ENCODE measurements at regions not wholly inside any gene's neighbourhood (a gene's known extent, or its start where the extent isn't known, plus 50 kb on each side); places are given as distances from the start of the nearest gene placed in this dataset.

DNA sequence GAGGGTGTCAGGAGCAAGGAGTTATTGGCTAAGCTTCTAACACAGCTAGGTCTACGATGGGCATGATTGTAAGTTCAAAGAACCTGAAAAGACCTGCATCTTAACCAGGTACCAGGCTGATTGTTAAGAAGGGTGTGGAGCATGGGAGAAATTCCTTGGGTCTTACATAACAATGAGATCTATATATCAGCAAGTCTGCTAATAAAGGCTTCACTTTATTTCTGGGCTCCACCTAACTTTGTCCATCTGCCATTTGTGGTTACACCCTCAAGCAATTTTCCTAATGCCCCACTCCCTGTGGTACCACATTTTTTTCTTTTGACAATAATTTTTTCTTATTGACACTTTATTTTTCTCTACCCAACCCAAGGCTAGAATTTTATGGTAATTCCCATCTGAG is 223.5 kb upstream of the JAG1 start:
- TF ChIP-seq CTCF (IDR thresholded peaks at IDR 0.05; ENCODE audit: insufficient read depth, low read length): no peak
- H3K4me3 ChIP-seq (ENCODE audit: low read depth, low read length): no peak overlapping the region
- DNase-seq (ENCODE audit: low read depth): no peak

GRCh38 chr20:10898552-10898951 is 224.8 kb upstream of the JAG1 start:
- TF ChIP-seq CTCF (IDR thresholded peaks at IDR 0.05; ENCODE audit: insufficient read depth, low read length): no peak
- DNase-seq (ENCODE audit: low read depth): peak; percentile 50
- H3K4me3 ChIP-seq (ENCODE audit: low read depth, low read length): no peak overlapping the region

GRCh38 chr20:10902174-10902573 is 228.4 kb upstream of the JAG1 start:
- TF ChIP-seq CTCF (IDR thresholded peaks at IDR 0.05; ENCODE audit: insufficient read depth, low read length): no peak
- DNase-seq (ENCODE audit: low read depth): no peak
- no peak overlapping the region for H3K4me3 ChIP-seq (ENCODE audit: low read depth, low read length)

GRCh38 chr20:10902576-10903282 is 228.9 kb upstream of the JAG1 start:
- no peak overlapping the region for H3K4me3 ChIP-seq (ENCODE audit: low read depth, low read length)
- no peak for TF ChIP-seq CTCF (IDR thresholded peaks at IDR 0.05; ENCODE audit: insufficient read depth, low read length)
- DNase-seq (ENCODE audit: low read depth): peak; percentile 86

- DNase-seq (ENCODE audit: low read depth): peak; percentile 39
- no peak overlapping the region for H3K4me3 ChIP-seq (ENCODE audit: low read depth, low read length)
- TF ChIP-seq CTCF (IDR thresholded peaks at IDR 0.05; ENCODE audit: insufficient read depth, low read length): no peak
Observed at GRCh38 chr20:10906834-10907233, 233.0 kb upstream of the JAG1 start.

- no peak for DNase-seq (ENCODE audit: low read depth)
- TF ChIP-seq CTCF (IDR thresholded peaks at IDR 0.05; ENCODE audit: insufficient read depth, low read length): no peak
- no peak overlapping the region for H3K4me3 ChIP-seq (ENCODE audit: low read depth, low read length)
Observed at GRCh38 chr20:10909803-10910202, 236.0 kb upstream of the JAG1 start.

All from fibroblast of the aortic adventitia (primary cell).